NCI-H82 treated with DMSO at 0.1 percent for 48 hours (cell line): ENCODE measurements at regions not wholly inside any gene's neighbourhood (a gene's known extent, or its start where the extent isn't known, plus 50 kb on each side); places are given as distances from the start of the nearest gene placed in this dataset.
A peak's percentile ranks its signal among the peaks of the same experiment; 100 is the strongest.
"Not testable (repeated sequence)": the region's sequence is repeated elsewhere in the genome, so short reads cannot be mapped to it uniquely, and the experiment has no call there.

Experiments
- DNase-seq: peaks from one replicate; lab custom pipeline; 2025; ENCODE audit not compliant: unreplicated experiment; lab: John Stamatoyannopoulos, UW

DNA sequence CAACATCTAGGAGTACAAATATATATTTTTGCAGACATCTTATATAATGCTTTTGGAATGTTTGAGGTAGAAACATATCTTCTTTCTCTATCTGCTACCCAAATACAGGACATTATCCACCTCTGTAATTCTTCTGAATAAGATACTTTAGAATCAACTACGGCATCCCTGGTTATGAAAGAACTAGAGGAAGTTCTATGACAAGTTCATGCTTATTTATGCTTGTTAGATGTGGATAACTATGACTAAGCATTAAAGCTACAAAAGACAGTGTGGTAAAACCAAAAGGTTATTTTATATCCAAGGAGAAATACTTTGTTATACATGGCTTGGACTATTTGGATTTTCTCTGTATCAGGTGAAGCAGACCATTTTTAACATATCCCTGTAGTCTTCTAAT lies 894.0 kb downstream of the KCNT2 start:
- no peak for DNase-seq

DNA sequence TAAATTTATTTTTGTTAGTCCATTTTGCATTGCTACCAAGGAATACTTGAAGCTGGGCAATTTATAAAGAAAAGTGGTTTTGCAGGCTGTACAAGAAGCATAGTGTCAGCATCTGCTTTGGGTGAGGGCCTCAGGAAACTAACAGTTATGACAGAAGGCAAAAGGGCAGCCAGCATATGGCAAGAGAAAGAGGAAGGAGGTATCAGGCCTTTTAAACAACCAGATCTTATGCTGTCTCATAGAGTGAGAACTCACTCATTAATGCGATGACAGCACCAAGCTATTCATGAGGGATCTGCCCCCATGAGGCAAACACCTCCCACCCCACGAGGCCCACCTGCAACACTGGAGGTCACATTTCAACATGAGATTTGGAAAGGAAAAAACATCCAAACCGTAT lies 898.4 kb downstream of the KCNT2 start:
- no peak for DNase-seq

DNA sequence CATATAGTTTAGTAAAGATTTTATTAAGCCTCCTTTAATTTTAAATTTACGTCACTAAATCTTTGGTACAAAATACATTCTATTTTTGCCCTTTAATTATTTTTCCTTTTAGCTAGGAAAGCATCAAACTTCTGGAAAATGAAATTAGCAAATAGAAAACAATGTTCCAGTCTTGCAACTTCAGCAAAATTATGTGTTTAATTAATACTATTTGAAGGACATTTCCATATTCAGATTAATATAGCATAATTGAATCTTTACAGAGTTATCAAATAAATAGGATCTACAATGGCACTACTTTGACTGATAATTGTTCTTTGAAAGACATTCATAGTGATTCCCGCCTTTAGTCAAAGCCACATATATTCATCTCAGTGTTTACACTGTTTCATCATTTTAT lies 904.2 kb downstream of the KCNT2 start:
- DNase-seq: no peak

DNA sequence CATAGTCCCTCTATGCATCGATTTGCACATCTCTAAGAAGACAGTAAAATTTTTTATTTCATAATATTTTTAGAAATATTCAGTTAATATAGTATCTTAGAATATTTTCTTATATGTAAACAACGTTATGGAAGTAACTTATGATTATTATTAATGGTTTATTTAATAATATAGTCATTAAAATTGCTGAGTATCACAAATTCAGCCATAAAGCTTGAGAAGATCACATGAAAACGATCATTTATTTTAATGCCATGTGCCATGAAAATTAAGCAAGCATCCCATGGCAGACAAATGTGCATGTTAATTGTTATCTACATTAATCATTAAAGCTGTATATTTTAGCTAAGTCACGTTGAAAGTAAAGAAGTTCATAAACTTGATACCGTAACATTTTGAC lies 907.1 kb downstream of the KCNT2 start:
- DNase-seq: no peak

DNA sequence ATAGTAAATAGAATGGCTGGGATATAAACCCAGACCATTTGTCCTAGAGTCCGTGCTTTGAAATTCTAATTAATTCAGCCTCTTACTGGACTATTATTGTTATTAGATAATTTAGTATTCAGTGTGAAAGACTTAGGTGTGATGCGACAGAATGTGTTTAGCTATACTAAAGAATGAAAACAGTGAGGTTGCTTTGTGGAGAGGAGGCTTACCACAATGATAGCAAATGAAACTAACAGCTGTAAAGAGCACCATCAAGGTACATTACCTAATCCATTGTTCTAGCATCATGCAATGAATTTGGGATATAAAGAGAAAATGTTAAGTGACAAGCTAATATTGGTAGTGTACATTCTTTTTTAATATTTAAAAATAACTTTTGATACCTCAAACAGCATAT lies 911.1 kb downstream of the KCNT2 start:
- no peak for DNase-seq

DNA sequence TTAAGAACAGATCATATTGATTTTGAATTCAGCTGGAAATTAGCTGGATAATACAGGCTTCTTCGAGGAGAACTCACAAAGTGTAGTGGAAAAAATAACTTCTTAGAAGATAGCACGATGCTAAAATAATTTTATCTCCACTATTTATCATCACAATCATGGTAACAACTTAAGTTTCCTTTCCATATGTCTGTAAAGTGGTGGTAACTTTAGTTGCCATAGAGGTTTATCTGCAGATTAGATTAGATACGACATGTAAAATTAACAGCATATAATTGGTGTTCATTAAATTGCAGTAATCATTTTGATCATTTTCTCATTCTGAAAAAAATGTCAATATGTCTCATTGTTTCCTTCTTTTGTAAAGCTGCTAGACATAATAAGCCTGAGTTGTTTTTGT lies 921.5 kb downstream of the KCNT2 start:
- no peak for DNase-seq

DNA sequence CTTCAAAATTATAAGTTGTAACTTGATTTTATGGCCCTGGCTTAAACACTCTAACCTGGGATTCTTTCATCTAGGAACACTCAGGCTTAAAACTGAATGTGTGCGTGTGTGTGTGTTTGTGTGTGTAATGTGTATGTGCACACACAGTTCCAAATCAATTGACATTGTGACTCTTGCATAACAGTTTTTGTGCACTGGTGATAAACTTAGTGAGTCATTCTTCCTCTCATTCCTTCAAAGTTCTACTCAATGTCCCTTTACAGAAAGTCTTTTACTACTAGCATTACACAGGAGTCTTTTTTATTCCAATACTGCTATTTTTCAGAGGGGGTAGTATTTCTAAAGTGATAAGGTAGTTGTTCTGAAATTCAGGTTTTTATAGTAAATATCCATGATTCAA lies 943.6 kb downstream of the KCNT2 start:
- no peak for DNase-seq

DNA sequence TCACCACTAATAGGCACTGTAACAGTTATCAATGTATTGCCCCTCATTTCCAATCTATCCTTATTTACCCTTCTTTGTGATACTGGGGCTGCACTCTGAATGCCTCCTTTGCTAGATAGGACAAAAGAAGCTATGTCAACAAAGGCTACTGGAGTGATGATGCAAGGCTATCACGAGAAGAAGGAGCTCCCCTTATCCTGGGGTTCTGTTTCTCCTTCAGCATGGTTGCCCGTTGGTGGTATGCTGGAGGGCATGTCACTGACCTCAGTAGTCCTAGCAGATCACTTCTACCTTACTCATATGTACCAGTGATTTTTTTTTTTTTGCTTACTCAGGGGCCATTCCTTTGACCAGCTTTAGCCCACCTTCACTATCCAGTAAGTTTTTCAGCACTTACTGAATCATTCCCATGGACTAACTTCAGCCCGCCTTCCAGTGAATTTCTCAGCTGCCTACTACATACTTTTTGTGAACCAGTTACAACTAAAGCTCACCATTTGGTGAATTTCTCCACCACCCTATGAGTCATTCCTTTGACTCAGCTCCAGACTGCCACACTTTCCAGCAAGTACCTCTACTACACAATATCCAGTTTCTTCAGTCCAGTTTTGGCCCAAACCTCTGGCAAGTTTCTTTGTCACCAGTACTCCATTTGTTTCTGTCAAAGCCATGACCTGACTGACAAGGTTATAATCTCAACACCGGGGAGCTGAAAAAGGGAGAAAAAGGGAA lies 944.5 kb downstream of the KCNT2 start:
- no peak for DNase-seq

DNA sequence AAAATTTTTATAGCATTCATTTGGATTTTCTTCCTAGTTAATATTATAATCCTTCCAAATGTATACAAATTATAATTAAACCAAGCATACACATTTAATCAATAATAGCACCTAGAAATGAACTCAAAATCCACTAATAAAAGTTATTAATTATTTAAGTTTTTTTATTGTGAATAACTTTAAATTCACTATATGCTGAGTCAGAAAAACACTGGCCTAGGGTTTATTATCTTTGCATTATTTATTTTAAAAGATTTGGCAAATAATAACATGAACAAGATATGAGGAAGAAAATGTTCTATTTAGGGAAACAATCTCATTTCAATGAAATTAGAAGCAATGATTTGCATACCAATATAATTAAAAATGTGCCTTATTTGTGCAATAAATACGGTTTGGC lies 951.5 kb downstream of the KCNT2 start:
- no peak for DNase-seq

DNA sequence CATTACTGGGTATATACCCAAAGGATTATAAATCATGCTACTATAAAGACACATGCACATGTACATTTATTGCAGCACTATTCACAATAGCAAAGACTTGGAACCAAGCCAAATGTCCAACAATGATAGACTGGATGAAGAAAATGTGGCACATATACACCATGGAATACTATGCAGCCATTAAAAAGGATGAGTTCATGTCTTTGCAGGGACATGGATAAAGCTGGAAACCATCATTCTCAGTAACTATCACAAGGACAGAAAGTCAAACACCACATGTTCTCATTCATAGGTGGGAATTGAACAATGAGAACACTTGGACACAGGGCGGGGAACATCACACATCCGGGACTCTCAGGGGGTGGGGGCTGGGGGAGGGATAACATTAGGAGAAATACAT lies 959.4 kb downstream of the KCNT2 start:
- DNase-seq: not testable (repeated sequence)

DNA sequence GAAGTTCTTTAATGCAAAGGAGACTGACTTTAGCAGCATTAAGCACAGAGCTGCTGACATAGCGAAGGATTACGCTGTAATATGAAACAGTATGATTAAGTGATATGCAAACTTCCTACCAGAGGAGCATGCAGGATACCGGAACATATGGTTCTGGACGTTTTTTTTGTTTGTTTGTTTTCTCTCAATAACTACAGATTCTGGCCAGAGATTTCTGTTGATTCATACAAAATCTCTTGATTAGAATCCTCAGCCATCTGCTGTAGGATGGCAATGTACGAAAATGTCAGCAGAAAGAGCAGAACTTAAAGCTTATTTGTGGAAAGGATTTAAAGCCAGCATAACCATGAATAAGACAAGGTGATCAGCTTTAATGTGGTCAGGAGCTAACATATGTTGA lies 970.7 kb downstream of the KCNT2 start:
- DNase-seq: peak; percentile 4

DNA sequence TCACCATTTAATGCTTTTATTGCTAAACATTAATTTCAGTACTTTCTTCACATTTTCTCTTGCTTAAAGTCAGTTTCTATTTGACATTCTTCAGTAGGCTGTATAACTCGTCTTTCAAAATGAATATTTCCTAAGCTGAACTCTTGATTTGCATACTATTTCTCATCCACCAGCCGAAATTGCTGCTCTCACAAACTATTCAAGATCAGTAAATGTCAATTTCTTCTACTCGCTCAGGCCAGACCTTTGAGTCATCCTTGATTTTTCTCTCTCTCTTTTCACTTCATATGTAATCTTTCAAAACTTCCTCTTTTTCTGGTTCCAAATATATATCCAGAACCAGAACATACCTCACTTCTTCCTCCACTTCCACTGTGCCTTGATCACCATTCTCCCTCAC lies 990.0 kb downstream of the KCNT2 start:
- DNase-seq: no peak

DNA sequence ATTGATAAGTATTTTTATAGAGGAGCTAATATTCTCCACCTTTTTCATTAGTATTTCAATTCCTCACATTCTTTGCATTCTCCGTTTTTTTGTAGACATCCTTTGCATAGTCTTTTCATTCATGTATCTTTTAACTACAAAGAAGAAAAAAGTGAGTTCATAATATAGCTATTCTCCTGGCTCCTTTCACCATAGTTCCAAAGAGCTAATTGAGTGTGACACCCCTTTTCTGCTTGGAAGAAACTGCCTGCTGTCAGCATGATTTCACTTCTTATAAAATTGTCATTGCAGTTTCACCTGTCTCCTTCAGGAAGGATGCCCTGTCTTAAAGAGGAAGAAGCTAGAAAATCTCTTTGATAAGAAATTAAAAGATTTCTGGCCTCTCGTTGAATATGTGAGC lies 991.1 kb downstream of the KCNT2 start:
- no peak for DNase-seq

DNA sequence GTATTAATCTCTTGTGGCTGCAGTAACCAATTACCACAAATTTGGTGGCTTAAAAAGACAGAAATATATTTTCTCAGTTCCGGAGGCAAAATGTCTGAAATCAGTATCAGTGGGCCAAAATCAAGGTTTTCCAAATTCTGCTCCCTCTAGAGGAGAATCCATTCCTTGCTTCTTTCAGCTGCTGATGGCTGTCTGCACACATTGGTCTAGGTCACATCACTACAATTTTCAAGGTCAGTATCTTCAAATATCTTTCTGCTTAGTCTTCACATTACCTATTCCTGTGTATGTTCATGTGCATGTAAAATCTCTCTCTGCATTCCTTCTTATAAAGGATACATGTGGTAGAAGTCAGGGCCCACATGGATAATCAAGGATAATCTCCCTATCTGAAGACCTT lies 999.4 kb downstream of the KCNT2 start:
- DNase-seq: no peak

DNA sequence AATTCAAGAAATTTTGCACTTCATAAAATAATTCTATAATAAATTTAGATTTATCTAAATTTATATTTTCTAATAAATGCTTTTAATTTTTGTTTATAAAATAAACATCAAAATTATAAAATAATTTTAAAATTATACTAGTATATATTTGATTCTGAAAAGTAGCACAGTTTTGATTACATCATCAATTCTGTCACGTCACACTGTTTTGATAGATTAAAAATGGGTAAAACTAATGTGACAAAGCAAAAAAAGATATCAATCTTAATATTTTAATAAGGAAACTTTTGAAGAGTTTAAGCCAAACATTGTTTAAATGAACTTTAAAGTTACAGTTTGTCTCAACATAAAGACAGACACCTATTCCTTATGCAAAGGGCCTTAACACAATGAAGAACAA lies 1001.8 kb downstream of the KCNT2 start:
- no peak for DNase-seq

DNA sequence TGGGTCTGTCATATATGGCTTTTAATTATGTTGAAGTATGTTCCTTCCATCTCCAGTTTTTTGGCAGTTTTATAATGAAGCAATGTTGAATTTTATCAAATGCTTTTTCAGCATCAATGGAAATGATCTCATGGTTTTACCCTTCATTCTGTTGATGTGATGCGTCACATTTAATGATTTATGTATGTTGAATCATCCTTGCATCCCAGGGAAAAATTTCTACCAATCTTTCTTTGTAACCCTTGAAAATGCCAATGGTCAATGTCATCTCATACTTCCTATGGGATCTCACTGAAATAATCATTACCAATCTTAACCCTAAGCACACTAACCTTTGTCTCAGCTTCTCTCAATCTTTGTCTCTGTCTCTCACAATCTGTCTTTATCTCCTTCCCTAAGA lies 1004.0 kb downstream of the KCNT2 start:
- no peak for DNase-seq

DNA sequence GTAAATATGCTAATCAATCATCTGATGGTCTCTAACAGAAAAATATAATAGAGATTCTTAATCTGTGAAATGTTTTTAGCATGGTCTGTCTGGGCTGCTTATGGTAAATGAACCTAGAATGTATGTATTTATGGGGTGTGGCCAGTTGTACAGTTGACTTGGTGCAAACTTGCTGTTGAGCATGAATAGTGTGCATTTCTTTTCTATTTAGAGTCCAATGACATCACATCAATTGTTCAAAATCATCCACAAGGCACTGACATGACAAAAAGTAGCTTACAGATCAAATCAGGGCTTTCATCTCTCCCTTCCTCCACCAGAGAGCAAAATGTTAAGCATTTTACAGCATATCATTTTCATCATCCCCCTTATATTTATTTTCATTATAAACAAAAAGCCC lies 1010.3 kb downstream of the KCNT2 start:
- DNase-seq: no peak

DNA sequence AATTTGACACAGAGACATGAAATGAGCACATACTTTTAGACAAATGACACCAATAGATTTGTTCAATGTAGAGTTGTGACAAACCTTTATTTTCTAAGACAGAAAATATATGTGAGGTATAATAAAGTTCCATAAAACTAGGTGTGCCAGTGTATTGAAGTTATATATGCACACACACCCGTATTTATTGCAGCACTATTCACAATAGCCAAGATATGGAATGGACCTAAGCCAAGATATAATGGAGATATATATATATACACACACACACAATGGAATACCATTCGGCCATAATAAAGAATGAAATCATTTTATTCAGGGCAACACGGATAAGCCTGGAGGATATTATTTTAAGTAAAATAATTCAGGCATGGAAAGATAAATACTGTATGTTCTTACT lies 1013.5 kb downstream of the KCNT2 start:
- DNase-seq: no peak

DNA sequence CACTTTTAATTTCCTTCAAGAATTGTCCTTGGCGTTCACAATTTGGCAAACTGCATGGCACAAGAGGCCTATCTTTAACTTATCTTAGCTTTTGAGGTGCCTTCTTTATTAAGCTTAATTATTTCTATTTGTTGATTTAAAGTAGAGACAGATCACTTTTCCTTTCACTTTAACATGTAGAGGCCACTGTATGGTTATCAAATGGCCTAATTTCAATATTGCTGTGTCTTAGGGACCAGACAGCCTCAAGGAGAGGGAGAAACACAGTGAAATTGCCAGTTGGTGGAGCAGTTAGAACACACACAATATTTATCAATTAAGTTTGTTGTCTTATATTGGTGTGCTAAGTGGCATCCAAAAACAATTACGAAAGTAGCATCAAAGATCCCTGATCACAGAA lies 1013.9 kb downstream of the KCNT2 start:
- DNase-seq: no peak

DNA sequence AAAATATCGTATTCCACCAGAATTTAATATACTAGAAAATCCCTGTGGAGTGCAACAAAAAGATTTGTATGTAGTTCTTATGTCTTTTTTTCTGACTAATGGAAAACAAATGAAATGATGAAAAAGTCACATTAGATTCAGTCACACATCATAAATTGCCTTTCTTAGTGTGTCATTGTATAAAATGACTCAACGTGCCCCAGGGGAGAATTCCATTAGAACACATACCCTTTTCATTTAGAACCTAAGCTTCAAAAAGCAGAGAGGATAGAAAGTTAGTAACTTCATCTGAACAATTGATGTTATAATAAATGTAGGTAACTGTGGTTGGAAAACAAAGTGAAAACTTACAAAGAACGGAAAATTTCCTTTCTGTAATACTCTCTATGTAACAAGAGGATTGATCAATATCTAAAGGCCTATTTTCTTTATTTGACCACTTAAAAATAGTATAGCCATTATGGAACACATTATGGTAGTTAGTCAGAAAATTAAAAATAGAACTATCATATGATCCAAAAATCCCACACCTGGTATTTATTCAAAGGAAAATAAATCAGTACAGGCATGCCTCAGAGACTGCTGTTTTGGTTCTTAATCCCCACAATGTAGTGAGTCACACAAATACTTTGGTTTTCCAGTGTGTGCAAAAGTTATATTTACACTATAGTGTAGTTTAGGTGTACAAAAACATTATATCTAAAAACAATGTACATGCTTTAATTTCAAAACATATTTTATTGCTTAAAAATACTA lies 1016.1 kb downstream of the KCNT2 start:
- DNase-seq: no peak

DNA sequence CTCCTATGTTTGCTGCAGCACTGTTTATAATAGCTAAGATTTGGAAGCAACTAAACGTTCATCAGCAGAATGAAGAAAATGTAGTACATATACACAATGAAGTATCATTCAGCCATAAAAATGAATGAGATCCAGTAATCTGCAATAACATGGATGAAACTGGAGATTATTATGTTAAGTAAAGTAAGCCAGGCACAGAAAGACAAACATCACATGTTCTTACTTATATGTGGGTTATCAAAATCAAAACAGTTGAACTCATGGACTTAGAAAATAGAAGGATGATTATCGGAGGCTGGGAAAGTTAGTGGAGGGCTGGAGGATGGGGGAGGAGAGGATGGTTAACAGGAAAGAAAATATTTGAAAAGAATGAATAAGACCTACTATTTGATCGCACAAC lies 1017.6 kb downstream of the KCNT2 start:
- DNase-seq: no peak

DNA sequence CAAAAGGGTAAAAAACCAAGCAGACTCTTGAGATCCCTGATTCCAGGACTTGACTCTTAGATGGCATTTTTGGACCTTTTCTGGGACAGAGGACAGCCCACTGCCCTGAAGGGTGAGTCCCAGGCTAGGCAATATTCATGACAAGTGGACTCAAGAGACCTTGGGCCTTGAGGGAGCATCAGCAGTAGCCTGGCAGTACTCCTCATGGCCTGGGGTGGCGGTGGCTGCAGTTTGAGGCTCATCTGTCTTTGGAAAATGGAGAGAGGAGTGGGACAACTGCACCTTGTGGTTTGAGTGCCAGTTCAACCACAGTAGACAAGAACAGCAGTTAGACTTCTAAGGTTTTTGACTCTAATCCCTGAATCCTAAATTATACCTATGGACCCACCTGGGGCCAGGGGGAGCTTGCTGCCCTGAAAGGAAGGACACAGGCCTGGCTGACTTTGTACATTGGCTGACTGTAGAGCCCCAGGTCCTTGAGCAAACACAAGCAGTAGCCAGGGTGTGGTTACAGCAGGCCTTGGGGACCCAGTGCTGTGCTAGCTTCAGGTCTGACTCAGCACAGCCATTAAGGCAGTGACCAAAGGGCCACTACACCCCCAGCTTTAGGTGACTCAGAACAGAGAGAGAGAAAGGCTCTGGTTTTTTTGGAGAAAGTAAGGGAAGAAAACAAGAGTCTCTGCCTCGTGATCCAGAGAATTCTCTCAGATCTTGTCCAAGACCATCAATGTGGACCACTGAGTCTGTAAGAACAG lies 1023.2 kb downstream of the KCNT2 start:
- DNase-seq: no peak
